Activated T-helper 9 cell treated with anti-CD3 and anti-CD28 coated beads, Interleukin-2, amount 50 U/mL, for 16 hours (primary cell): ENCODE measurements at regions not wholly inside any gene's neighbourhood (a gene's known extent, or its start where the extent isn't known, plus 50 kb on each side); places are given as distances from the start of the nearest gene placed in this dataset.
"Not testable (repeated sequence)": the region's sequence is repeated elsewhere in the genome, so short reads cannot be mapped to it uniquely, and the experiment has no call there.

Experiments
- DNase-seq: peaks from one replicate; pipeline ENCODE4 v3.0.0-alpha.2; 2020; ENCODE audit warnings: low read depth

GRCh38 chr11:86167499-86168164 lies 76.9 kb upstream of the EED start:
- no peak for DNase-seq

DNA sequence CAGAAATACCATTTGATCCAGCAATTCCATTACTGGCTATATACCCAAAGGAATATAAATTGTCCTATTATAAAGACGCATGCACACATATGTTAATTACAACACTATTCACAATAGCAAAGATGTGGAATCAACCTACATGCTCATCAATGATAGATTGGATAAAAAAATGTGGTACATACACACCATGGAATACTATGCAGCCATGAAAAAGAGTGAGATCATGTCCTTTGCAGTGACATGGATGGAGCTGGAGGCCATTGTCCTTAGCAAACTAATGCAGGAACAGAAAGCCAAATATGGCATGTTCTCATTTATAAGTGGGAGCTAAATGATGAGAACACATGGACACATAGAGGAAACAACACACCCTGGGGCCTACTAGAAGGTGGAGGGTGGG lies 78.3 kb upstream of the EED start:
- not testable (repeated sequence) for DNase-seq

DNA sequence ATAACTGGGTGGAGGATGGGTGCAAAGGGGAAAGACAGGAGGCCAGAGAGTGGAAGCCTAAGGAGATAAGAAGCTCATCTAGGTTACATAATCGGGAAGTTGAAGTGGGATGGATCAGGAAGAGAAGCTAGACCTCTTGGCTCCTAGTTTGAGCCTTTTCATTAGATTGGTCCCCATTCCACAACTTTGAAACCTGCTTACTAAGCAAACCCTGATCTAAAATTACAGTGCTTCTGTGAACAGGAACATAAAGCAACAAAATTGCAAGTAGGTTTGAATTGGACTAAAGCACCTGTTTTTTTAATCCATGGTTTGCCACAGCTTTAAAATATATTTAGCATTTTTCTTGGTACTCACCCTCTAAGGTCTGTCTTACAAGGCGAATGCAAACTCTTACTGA lies 80.4 kb upstream of the EED start:
- DNase-seq = no peak

DNA sequence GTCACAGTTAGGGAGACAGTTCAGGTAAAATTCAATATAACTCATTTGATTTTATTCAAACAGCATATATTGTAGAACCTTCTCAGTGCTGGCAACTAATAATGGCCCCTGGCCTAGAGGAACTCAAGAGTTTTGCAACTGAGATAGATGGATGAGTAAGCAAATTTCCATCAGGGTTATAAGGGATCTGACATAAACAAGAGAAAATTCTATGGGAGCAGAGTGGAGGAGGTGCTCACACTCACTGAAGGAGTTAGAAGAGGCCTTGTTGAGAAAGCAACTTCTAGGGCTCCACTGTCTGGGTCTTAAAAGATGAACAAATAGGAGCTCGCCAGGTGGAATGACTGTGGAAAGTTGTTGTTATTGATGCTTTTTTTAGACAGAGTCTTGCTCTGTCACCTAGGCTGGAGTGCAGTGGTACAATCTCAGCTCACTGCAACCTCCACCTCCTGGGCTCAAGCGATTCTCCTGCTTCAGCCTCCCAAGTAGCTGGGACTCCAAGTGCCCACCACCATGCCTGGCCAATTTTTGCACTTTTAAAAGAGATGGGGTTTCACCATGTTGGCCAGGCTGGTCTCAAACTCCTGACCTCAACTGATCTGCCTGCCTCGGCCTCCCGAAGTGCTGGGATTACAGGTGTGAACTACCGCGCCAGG lies 81.2 kb upstream of the EED start:
- DNase-seq = not testable (repeated sequence)

GRCh38 chr11:86162239-86162638 lies 82.3 kb upstream of the EED start:
- no peak for DNase-seq

- DNase-seq = no peak
Measured at GRCh38 chr11:86161837-86162236, 82.7 kb upstream of the EED start.

DNA sequence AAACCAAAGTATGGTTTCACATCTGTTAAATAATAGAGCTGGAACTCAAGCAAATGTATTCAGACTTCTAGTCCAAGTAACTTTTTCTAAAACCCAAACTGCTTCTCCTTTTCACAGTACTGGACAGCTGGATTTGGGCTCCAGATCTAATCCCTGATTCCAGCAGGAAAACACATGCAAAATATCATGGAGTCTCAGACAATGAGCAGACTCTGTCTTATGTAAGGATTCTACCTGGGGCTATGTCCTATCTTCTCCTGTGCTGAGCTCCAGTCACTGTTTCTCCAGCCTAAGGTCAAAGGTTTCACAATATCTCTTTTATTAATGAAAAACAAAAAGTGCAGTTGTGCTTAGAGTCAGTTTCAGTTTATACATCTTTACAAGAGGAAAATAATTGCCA lies 83.2 kb upstream of the EED start:
- DNase-seq = no peak

GRCh38 chr11:86160541-86161149 lies 83.9 kb upstream of the EED start:
- DNase-seq = no peak

DNA sequence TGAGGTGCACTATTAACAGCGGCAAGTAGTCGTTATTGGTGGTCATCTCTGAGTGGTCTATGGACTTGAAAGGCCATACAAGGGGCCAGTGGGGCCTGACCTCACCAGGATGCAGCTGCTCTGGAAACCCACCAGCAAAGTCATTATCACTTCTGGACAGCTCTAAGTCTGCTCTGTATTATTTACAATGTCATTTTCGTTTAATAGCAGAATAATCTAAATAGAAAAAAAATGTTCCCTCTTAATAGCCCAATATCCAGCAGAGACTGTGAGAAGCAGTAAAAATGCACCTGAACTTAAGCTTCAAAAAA lies 85.0 kb upstream of the EED start:
- no peak for DNase-seq

DNA sequence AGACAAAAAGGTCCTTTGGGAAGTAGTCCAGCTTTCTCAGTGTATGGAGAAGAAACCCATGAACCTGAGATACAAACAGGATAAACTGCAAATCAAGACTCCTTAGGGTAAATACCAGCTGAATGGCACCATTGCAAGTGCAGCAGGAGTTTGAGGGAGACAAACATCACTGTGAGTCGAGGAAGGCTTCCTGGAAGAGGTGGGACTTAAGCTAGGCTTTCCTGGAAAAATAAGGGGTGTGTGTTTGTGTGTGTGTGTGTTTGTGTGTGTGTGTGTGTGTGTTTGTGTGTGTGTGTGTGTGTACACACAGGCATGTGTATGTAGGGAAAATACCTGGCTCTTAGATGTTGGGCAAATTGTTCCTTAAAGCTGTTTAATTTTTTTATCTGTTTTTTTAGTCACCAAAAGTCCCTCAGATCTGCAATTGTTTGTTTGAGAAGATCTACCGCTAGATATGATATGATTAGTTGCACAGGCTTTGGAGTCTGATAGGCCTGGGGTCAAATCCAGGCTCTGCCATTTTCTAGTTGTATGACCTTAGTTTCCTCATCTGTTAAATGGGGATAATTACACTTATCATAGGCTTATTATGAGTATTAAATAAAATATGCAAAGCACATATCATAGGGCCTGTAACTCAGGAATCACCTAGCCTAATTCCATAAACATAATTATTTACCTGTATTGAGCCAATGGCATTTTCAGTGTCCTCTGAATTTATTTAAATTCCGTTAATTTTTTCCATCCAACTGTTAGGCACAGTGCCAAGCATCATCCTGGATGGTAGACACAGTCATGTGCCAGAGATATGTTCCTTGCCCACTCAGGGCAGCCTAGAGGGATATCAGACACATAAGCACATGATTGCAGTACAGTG lies 85.6 kb upstream of the EED start:
- no peak for DNase-seq

DNA sequence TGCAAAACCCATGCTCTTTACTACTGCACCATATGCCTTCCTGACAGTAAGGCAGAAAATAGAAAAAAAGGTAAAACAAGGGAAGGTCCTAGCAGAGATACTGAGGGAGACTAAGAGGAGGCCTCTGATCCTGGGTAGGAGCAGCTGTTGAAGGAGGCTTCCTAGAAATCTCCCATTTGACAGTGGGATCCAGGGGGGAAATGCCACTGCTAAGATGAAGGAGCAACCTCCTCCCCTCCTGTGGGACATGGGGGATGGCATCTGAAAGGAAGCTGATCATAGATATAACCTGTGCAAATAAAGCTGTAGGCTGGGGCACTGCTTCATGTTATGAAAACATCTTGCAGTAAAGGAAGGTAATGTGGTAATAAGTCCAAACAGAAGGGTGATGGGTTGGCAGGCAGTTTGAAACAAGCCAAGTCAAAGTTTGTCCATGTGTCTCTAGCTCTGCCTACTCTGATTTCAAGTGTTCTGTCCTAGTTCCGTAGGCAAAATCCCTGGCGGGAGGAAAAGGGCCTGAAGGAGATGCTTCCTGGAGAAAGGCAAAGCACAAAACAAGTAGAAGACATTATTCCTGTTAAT lies 86.7 kb upstream of the EED start:
- no peak for DNase-seq

DNA sequence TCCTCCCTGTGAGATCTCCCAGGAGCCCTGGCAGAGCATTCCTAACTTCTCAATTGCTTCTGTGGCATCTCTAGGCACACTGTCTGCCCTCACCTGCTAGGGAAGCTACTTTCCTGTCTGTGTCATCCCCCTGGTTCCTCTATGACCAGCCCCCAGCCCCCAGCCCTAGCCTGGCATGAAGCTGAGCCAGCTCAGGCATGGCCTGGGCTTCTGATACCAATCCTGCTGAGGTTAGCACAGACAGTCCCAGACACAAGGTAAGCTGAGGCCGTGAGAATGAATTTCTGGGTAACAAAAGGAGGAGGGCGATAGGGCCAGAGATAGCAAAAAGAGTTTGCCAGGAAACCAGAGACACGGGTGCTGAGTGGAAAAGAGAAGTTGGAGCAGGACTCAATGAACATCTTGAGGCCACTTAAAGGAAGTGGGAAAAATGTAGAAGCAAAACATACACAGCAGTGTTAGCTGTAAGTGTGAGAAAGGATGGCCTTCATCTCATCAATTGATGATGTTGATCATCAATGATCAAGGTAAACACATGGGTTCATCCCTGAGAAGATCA lies 87.6 kb upstream of the PICALM start:
- DNase-seq = no peak

DNA sequence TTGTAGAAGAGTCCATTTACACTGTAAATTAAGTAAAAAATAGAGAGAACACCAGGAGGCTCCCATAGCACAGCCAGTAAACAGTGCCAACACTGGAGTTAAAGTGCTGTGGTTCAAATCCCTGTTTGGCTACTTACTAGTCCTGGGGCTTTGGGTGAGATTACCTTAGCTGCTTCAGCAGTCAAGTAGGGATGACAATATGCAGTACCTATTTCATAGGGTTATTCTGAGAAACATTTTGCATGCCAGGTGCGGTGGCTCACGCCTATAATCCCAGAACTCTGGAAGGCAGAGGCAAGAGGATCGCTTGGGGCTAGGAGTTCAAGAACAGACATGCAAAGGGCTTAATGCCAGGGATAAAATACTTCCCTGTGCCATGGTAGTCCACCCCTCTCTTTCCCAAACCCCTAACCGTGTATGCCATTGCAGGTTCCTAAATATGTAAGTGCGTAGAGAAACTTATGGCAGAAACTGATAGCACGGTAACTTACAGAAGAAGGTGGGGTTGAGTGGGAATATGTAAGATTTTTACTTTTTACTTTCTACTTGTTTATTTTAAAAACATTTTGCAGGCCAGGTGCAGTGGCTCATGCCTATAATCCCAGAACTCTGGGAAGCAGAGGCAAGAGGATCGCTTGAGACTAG lies 86.4 kb upstream of the PICALM start:
- no peak for DNase-seq

GRCh38 chr11:86153439-86153838 lies 84.6 kb upstream of the PICALM start:
- no peak for DNase-seq

DNA sequence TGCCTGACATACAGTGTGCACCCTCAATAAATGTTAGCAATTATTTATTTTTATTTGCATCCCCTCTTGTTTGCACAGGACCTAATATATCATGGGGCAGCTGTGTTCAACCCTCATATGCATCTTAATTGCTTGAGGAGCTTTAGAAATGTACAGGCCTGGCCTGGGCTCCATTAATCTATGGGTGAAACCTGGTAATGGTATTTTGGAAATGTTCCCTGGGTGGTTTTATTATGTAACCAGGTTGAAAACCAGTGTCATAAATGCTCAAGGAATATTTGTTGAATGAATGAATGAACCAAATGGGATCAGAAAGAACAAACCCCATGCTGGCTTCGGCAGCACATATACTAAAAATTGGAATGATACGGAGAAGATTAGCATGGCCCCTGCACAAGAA lies 84.0 kb upstream of the PICALM start:
- DNase-seq = no peak

- no peak for DNase-seq
Measured at GRCh38 chr11:86152006-86152862, 83.3 kb upstream of the PICALM start.

DNA sequence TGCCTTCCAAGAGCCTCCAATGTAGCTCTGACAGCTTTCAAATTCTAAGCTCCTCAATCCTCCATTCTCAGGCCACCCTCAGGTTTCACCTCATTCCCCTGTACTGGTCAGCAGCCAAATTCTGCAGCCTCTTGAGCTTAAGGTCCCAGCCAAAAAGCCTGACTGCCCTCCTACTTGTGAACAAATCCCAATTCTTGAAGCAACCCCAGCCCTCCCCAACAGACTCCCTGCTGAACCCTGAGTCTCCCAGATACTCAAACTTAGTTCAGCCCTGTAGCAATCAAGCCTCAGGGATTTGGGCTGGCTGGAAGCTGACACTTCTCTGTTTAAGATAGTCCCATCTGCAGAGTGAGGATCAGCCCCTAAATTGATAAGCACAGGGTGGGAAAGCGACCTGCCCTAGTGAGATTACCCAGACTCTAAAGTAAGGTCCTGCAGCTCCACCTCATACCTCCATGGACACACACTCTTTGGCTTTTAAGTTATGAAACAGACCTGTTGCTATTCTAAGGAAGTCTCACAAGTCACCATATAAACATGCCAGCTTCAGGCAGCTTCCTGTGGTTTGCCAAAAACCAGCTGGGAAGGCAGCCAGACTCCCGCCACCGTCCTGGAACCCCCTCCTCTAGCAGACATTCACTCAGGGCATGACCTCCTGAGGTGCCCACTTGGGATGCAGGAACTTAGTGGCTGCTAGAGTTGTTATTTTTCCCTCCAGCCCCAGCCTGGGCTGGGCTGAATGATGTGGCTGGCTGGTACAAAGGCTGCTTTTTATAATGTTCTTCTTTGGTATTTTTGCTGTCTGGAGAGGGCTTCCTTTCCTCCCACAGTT lies 82.5 kb upstream of the PICALM start:
- no peak for DNase-seq

GRCh38 chr11:86150847-86151173 lies 81.9 kb upstream of the PICALM start:
- no peak for DNase-seq

GRCh38 chr11:86149792-86150191 lies 80.9 kb upstream of the PICALM start:
- DNase-seq = no peak

DNA sequence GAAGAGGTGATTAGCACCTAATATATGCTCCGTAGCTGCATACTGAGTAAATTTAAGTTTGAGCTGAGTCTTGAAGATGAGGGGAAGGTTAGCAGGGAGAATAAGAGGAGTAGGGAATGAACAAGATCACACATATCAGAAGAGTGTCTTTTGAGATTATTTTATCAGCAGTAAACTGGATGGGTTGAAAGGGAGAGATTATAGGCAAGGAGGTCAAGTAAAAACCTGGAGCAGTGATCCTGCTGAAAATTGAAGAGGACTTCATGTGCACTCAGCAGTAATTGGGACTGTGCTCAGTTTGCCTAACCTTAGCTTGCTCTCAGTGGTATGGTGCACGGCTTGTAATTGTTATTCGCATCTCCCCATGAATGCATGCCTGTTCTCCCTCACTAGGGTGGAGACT lies 79.5 kb upstream of the PICALM start:
- no peak for DNase-seq
